BLaER1 treated with 17β-estradiol and CSF1 and Interleukin-3, amounts not matched to agents 10 nM and 100 nM (cell line): ENCODE measurements at regions not wholly inside any gene's neighbourhood (a gene's known extent, or its start where the extent isn't known, plus 50 kb on each side); places are given as distances from the start of the nearest gene placed in this dataset.

Experiments used
- H3K27ac ChIP-seq, 11 experiments: shearing (Covaris generic); formaldehyde crosslinking; 2 replicates each; pipeline ENCODE4 v1.8.1; 2022
- H3K27me3 ChIP-seq, 11 experiments: shearing (Covaris generic); formaldehyde crosslinking; 2 replicates each; pipeline ENCODE4 v1.8.1; 2022
- H3K36me3 ChIP-seq, 11 experiments: shearing (Covaris generic); formaldehyde crosslinking; 2 replicates each; pipeline ENCODE4 v1.8.1; 2022
- H3K4me1 ChIP-seq, 10 experiments: shearing (Covaris generic); formaldehyde crosslinking; 2 replicates each; pipeline ENCODE4 v1.8.1; 2022
- H3K4me2 ChIP-seq, 11 experiments: shearing (Covaris generic); formaldehyde crosslinking; 2 replicates each; pipeline ENCODE4 v1.8.1; 2022
- H3K4me3 ChIP-seq, 10 experiments: shearing (Covaris generic); formaldehyde crosslinking; 2 replicates each; pipeline ENCODE4 v1.8.1; 2022
- H3K9ac ChIP-seq, 11 experiments: shearing (Covaris generic); formaldehyde crosslinking; 2 replicates each; pipeline ENCODE4 v1.8.1; 2022
- H3K9me3 ChIP-seq, 11 experiments: shearing (Covaris generic); formaldehyde crosslinking; replicated peaks in 1 of 11; 2 replicates each; pipeline ENCODE4 v1.8.1; 2022
- H4K20me1 ChIP-seq, 11 experiments: shearing (Covaris generic); formaldehyde crosslinking; 2 replicates each; pipeline ENCODE4 v1.8.1; 2022
- Cebpa-rat ChIP-seq, 11 experiments: shearing (Covaris generic); IDR thresholded peaks; 2 replicates each; pipeline ENCODE4 v1.8.1; 2022

DNA sequence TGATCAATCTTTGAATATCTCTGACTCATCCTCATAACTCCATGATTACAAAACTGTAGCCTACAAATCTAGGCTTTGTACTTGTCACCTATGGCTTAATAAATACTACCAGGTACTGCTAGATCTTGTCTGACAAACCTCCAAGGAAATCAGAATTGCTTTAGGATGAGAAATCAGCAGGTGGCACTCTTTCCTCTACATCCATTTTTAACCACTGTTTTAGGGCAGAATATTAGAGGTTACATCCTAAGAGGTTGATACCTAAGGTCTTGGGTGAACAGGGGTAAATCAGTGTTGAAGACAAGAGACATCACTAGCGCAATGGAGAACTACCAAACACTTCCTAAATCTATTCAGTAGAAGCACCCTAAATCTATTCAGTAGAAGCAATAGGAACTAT is 63.1 kb upstream of the SOX5 start:
- Histone ChIP-seq H3K27me3 (no peaks in the 10 kb centered on the region), H4K20me1 (no peaks in the 10 kb centered on the region), H3K27ac (no peak overlapping the region), H3K9ac (no peak overlapping the region), H3K4me3 (no peak overlapping the region), H3K9me3 (no peaks in the 10 kb centered on the region), H3K4me2 (no peak overlapping the region), H3K36me3 (no peaks in the 10 kb centered on the region), H3K4me1 (no peaks in the 10 kb centered on the region)
- TF ChIP-seq Cebpa-rat (IDR thresholded peaks at IDR 0.05) = no peak

GRCh38 chr12:24011927-24012507 is 62.5 kb upstream of the SOX5 start:
- Histone ChIP-seq H3K27ac (no peak overlapping the region), H3K9me3 (no peaks in the 10 kb centered on the region), H3K27me3 (no peaks in the 10 kb centered on the region), H3K4me2 (no peak overlapping the region), H3K36me3 (no peaks in the 10 kb centered on the region), H3K9ac (no peak overlapping the region), H3K4me1 (no peaks in the 10 kb centered on the region), H3K4me3 (no peak overlapping the region), H4K20me1 (no peaks in the 10 kb centered on the region)
- no peak for TF ChIP-seq Cebpa-rat (IDR thresholded peaks at IDR 0.05)

- no peak overlapping the region for H3K4me3 ChIP-seq
- H3K9me3 ChIP-seq = no peaks in the 10 kb centered on the region
- H4K20me1 ChIP-seq = no peaks in the 10 kb centered on the region
- no peaks in the 10 kb centered on the region for H3K27me3 ChIP-seq
- no peak overlapping the region for H3K4me2 ChIP-seq
- no peak for TF ChIP-seq Cebpa-rat (IDR thresholded peaks at IDR 0.05)
- H3K36me3 ChIP-seq = no peaks in the 10 kb centered on the region
- no peak overlapping the region for H3K9ac ChIP-seq
- H3K4me1 ChIP-seq = no peaks in the 10 kb centered on the region
- H3K27ac ChIP-seq = no peak overlapping the region
Measured at GRCh38 chr12:24008166-24008565, 58.7 kb upstream of the SOX5 start.
